ENCODE measurements at regions not wholly inside any gene's neighbourhood (a gene's known extent, or its start where the extent isn't known, plus 50 kb on each side); places are given as distances from the start of the nearest gene placed in this dataset.

DNA sequence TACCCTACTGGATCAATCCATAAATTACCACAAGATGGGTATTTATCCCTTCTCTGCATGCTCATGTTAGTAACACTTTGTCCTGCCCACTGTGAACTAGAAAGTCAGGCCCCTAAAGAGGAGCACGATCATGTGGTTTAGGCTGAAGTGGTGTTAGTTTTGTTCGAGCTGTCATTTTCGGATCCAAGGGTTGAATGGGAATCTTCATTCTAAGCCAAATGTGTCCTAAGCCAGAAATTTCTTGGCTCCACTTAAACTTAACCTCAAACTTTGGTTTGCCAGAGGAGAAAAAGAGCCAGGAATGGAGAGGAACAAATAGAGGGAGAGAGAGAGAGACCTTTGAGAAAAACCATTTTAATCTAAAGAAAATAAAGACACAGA is 837.7 kb upstream of the ZNF608 start:
- no peak for DNase-seq

- DNase-seq = no peak
Observed at GRCh38 chr5:125587631-125588030, 835.6 kb upstream of the GRAMD2B start.

- no peak for DNase-seq
Observed at GRCh38 chr5:125592856-125593255, 830.4 kb upstream of the GRAMD2B start.

GRCh38 chr5:125595095-125595494 is 828.1 kb upstream of the GRAMD2B start:
- no peak for DNase-seq

DNA sequence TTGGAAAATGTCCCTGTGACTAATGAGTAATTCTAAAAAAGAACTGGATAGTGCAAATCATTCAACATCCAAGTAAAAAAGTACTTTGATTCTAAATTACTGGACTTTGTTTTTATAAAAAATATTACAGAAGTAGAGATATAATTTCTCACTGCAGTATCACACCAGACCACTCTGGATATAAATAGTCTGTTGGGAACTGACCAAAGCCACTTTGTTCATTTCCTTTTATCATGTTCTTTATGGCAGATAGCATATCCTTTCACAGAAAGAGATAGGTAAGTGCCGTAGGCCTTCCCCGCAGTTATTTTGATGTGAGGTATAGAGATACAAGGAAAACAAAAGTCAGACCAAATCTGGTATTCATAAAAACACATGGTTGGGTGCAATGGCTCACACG is 827.4 kb upstream of the GRAMD2B start:
- no peak for DNase-seq

GRCh38 chr5:125597338-125597737 is 825.9 kb upstream of the GRAMD2B start:
- DNase-seq = no peak

- no peak for DNase-seq
Observed at GRCh38 chr5:125600559-125600958, 822.6 kb upstream of the GRAMD2B start.

DNA sequence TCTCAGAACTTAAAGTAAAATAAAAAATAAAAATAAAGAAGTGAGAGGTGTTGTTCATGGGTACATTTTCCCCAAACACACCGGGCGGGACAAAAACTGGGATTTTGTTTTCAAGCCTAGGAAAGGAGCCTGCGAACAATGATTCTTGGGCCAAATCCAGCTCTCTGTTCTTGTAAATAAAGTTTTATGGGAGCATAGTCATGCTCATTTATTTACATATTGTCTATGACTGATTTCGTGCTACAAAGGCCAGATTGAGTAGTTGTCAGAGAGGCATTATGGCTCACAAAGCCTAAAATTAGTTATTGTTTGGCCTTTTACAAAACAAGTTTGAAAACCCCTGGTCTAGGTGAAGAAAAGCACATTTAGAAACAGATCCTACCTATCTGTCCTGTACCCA is 821.0 kb upstream of the GRAMD2B start:
- DNase-seq = no peak

DNA sequence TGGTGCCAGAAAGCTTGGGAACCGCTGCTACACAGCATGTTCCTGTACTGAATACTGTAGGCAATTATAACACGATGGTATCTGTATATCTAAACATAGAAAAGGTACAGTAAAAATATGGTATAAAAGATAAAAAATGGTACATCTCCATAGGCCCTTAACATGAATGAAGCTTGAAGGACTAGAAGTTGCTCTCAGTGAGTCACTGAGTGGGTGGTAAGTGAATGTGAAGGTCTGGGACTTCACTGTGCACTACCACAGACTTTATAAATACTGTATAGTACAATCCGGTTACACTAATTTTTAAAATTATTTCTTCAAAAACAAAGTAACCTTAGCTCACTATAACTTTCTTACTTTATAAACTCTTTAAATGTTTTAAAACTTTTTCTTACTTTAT is 819.9 kb upstream of the GRAMD2B start:
- DNase-seq = no peak

DNA sequence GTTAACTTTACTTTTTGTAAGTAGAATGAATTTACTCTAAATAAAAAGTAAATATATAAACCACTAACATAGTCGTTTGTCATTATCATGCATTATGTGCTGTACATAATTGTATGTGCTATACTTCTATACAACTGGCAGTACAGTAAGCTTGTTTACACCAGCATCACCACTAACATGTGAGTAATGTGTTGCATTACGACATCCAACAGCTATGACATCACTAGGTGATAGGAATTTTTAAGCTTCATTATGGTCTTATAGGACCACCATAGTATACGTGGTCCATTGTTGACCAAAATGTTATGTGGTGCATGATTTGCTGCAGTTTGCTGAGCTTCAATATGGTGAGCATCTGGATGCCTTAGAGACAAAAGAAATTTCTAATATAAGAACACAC is 819.1 kb upstream of the GRAMD2B start:
- DNase-seq = no peak

DNA sequence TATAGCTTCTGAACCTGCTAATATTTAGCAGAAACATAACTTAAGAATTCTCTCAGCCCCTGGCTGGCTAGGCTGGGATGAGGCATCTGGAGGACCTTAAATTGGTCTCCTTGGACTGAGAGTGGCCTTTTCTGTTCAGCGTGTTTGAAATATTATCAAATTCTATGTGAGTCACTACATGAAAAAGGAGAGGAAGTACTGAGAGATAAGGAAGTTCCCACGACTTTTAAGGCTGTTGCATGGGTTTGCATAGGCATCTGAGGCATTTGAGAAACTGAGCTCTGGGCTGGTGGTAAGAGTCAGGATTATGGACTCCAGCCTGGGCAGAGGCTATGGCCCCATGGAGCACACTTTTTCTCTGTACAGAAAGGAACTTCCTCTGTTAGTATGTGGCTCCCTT is 816.2 kb upstream of the GRAMD2B start:
- DNase-seq = no peak

DNA sequence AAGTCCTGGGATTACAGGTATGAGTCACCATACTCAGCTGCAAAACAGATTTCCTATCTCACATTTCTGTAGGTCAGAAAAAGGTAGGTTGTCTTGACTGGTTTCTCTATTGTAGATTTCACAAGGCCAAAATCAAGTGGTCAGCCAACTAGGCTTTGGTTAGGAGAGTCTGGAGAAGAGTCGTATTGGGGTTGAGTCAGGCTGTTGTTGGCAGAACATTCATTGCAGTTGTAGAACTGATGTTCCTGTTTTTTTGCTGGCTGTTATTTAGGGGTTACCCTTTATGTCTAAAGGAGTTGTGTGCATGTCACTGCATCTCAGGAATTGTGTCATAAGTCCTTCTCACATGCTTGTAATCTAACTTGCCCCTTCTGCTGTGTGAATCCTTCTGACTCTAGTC is 814.2 kb upstream of the GRAMD2B start:
- no peak for DNase-seq

DNA sequence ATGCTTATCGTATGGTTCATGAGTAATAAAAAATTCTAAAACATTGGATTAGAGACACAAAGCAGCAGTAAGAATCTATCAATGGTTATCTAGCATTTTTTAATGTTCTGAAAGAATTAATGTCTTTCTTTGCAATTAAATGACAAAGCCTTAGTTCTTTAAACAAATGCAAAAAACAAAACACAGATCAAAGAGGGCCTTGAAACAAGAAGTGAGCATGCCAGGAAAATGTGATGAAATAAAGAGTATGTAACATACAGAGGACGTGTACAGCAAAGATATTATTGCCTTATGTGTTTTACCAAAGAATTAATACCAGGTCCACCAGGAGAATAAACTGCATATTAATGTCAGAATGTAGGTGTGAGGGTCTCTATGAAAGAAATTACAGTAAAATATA is 812.3 kb upstream of the GRAMD2B start:
- no peak for DNase-seq

DNA sequence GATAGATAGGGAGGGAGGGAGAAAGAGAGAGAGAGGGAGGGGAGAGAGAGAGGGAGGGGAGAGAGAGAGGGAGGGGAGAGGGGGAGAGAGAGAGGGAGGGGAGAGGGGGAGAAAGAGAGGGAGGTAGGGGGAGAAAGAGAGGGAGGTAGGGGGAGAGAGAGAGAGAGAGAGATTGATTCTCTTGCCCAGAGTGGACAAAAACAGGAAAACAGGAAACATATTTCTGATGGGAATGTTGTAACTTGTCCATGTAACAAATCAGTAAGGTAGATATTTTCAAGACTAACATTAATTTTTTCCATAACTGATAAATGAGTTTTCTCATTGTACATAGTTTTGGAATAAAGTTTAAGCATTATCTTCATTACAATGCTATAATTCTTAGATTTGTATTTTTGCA is 811.7 kb upstream of the GRAMD2B start:
- no peak for DNase-seq

GRCh38 chr5:125612181-125612721 is 811.0 kb upstream of the GRAMD2B start:
- DNase-seq = no peak

- DNase-seq = no peak
Observed at GRCh38 chr5:125612776-125613175, 810.4 kb upstream of the GRAMD2B start.

DNA sequence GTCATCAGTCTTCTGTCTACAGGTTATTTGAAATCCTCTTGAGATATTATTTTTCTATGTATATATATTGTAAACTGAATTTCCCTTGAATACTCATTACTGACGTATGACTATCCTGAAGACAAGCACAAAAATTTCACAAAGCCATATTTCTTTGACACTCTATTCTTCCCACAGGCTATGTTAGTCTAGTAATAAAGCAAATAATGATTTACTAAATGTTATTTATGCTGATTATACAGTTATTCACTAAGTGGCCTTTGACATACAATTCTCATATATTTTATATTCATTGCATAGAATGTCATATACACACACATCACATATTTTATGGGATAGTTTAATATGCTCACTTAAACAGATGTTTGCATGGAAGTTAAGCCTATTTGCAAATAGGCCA is 793.0 kb upstream of the GRAMD2B start:
- DNase-seq = no peak

GRCh38 chr5:125633523-125633922 is 789.7 kb upstream of the GRAMD2B start:
- DNase-seq = no peak

DNA sequence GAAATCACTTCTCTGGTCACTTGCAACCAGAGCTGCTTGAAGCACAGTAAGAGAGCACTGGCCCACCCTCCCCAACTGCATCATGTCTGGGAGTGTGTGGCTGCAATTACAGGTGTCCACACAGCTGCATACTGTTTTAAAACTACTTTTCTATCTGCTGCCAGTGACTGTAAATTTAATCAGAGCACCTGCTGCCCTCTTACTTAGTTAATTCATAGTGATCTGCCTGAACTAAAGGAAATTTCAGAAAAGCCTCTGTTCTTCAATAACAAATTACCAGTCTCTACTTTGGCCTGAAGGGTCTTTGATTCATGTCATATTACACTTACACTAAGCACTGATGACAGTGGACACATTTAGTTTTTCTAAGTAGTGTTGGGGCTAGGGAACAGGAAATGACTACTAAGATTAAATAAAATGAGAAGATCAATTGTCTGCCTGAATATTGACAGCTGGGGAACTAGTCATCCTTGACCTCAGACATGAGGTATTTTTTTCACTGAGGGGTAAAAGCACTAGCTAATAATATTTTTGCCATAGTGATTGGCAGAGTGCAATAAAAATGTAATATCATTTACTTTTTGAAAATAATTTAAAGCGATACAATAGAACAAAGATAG is 788.9 kb upstream of the GRAMD2B start:
- DNase-seq = no peak

- DNase-seq = no peak
Observed at GRCh38 chr5:125639858-125640257, 783.4 kb upstream of the GRAMD2B start.

GRCh38 chr5:125652761-125653160 is 770.4 kb upstream of the GRAMD2B start:
- DNase-seq = no peak

- no peak for DNase-seq
Observed at GRCh38 chr5:125654392-125654791, 768.8 kb upstream of the GRAMD2B start.

DNA sequence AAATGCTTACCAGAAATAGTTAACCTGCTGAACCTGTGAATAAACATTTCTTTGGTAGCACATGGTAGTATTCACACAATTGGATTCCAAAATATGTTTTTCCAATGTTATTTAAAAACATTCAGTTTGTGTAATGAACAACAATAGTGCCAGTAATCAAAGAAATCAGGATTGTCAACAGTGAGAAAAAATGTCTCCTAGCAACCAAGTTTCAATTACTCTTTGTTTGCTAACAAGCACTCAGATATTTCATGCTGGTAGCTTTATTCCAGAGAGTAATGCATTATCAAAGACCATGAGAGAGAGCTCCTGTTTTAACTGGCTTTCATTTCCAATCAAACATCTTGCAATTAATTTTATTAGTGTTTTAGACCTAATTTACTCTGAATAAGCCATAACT is 768.1 kb upstream of the GRAMD2B start:
- DNase-seq = no peak

- DNase-seq = no peak
Observed at GRCh38 chr5:125657936-125658335, 765.3 kb upstream of the GRAMD2B start.

- no peak for DNase-seq
Observed at GRCh38 chr5:125659316-125660023, 763.7 kb upstream of the GRAMD2B start.

Measured in central memory CD4-positive, alpha-beta T cell (primary cell).